ENCODE measurements at regions not wholly inside any gene's neighbourhood (a gene's known extent, or its start where the extent isn't known, plus 50 kb on each side); places are given as distances from the start of the nearest gene placed in this dataset.

DNA sequence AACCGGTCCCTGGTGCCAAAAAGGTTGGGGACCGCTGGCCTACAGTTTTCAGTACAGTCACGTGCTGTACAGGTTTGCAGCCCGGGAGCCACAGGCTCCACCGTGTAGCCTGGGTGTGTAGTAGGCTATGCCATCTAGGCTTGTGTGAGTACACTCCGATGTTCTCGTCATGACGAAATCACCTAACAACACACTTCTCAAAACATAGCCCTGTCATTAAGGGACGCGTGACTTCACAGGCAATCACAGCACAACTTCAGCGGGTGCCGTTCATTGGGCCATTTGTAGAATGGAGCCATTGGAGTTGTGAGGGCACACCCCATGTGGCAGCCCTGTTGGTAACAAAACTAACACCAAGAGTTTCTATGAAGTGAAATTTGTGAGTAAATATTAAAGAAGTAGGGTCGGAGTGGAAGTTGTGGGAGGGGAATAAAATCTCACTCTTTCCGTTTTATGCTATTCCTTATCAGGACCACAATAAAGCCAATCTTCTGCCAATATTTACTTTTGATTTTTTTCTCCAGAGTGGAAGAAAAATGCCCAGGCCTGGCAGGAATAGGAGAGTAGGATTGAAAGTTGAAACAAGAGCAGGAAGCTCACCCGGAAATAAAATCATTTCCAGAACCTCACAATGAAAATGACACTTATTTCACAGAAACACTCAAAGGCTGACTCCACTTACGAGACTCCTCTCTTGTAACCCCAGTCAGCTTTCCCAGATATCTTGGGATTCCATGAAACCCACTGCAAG, 63.7 kb upstream of the PTPN1 start:
- H3K27ac ChIP-seq (ENCODE audit: extremely low read depth, low read depth, low read length) = no peak overlapping the region
- no peak overlapping the region for H3K4me2 ChIP-seq (ENCODE audit: insufficient read depth, low read length)
- no peaks in the 10 kb centered on the region for H3K9me1 ChIP-seq (ENCODE audit: control insufficient read depth, insufficient read depth, low read length)
- WGBS (ENCODE audit: insufficient coverage, low coverage, missing lambda C conversion rate) = 54% methylated on average over 16 of the region's 16 CpGs
- no TSS peak for BruUV-seq (replicated peaks)
- in situ Hi-C loops (cut with MboI) (no loop called here), intact Hi-C loops (cut with micrococcal nuclease) (no loop called here)
- H3K9ac ChIP-seq (ENCODE audit: insufficient read depth in 1 of 2, low read depth in 2 of 2, low read length in 2 of 2) = no peak overlapping the region; a peak in 1 of 4 replicates
- no peak for FAIRE-seq
- CTCF ChIA-PET (ENCODE audit: low intra/inter-chr PET ratio) = no interaction called here
- no peak for ATAC-seq
- no peaks in the 10 kb centered on the region for H4K20me1 ChIP-seq (replicated peaks; ENCODE audit: control insufficient read depth, insufficient read depth, low read length)
- no peaks in the 10 kb centered on the region for H3K36me3 ChIP-seq (ENCODE audit: control insufficient read depth, insufficient read depth, low read length)
- no peaks in the 10 kb centered on the region for H3K9me3 ChIP-seq (replicated peaks; ENCODE audit: control insufficient read depth, insufficient read depth, low read depth, low read length)
- POLR2A ChIA-PET = no interaction called here
- DNase-seq (ENCODE audit: extremely low read depth in 1 of 4, low spot score in 3 of 4) = no peak
- no peaks in the 10 kb centered on the region for H3K79me2 ChIP-seq (ENCODE audit: control insufficient read depth, insufficient read depth, low read length)
- no peak overlapping the region for H2AFZ ChIP-seq (ENCODE audit: low read depth, low read length)
- H3K4me3 ChIP-seq = no peak overlapping the region
- H3K27me3 ChIP-seq (ENCODE audit: control insufficient read depth in 2 of 2, insufficient read depth in 2 of 2, low read length in 2 of 2) = peaks cover 0 to 4% of the 10 kb centered on the region in 2 experiments; a peak in 1 of 5 replicates
- TF ChIP-seq CEBPG (CRISPR knock-in tag; IDR thresholded peaks at IDR 0.05) (no peak), CEBPG (tag; conservative IDR thresholded peaks at IDR 0.05 in 1 of 2, IDR thresholded peaks at IDR 0.05 in 1 of 2) (0 out of 4 replicates have a peak, but pooled peaks of 1 of the 2 experiments have one; percentile 25), ZNF79 (CRISPR knock-in tag; IDR thresholded peaks at IDR 0.05; ENCODE audit: low read depth) (no peak)
- TF ChIP-seq, protein P1, sequence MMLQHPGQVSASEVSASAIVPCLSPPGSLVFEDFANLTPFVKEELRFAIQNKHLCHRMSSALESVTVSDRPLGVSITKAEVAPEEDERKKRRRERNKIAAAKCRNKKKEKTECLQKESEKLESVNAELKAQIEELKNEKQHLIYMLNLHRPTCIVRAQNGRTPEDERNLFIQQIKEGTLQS (IDR thresholded peaks at IDR 0.05) = peak; percentile 54
- TF ChIP-seq, protein P1 (CRISPR knock-in tag; conservative IDR thresholded peaks at IDR 0.05) = no peak
- H3K4me1 ChIP-seq (replicated peaks in 1 of 2; ENCODE audit: control insufficient read depth in 2 of 2, insufficient read depth in 2 of 2, low read length in 2 of 2) = peaks cover 11 to 15% of the 10 kb centered on the region in 2 experiments

All from K562 (cell line).